ENCODE measurements at regions not wholly inside any gene's neighbourhood (a gene's known extent, or its start where the extent isn't known, plus 50 kb on each side); places are given as distances from the start of the nearest gene placed in this dataset.

GRCh38 chr21:19731251-19731650 lies 1267.0 kb upstream of the NCAM2 start:
- Mint-ChIP-seq H3K4me3 (ENCODE audit: unreplicated experiment) (no peak overlapping the region), H3K27ac (ENCODE audit: unreplicated experiment) (no peak overlapping the region), H3K9me3 (ENCODE audit: unreplicated experiment) (no peaks in the 10 kb centered on the region), H3K36me3 (ENCODE audit: low read depth, unreplicated experiment) (no peaks in the 10 kb centered on the region), H3K27me3 (ENCODE audit: low read depth, unreplicated experiment) (no peaks in the 10 kb centered on the region), H3K4me1 (ENCODE audit: low read depth, unreplicated experiment) (no peaks in the 10 kb centered on the region)
- Histone ChIP-seq H3K79me2 (ENCODE audit: insufficient read depth, low read length) (no peaks in the 10 kb centered on the region), H3K36me3 (ENCODE audit: insufficient read depth, low read length) (no peaks in the 10 kb centered on the region), H3K4me2 (ENCODE audit: low read length) (no peak overlapping the region), H3K27ac (ENCODE audit: low read depth, low read length) (no peak overlapping the region), H3K27me3 (ENCODE audit: insufficient read depth, low read length) (no peaks in the 10 kb centered on the region), H2AFZ (ENCODE audit: low read depth, low read length) (no peak overlapping the region), H3K9ac (ENCODE audit: low read length) (no peak overlapping the region), H3K4me1 (ENCODE audit: insufficient read depth, low read length) (no peaks in the 10 kb centered on the region), H4K20me1 (ENCODE audit: insufficient read depth, low read length) (no peaks in the 10 kb centered on the region), H3K9me3 (ENCODE audit: insufficient read depth, low read depth, low read length) (no peaks in the 10 kb centered on the region), H3K4me3 (ENCODE audit: insufficient read depth, low read depth, low read length) (no peak overlapping the region)
- TF ChIP-seq EZH2 (IDR thresholded peaks at IDR 0.05; ENCODE audit: insufficient read depth, low read length), result no peak
- TF ChIP-seq, protein P1, sequence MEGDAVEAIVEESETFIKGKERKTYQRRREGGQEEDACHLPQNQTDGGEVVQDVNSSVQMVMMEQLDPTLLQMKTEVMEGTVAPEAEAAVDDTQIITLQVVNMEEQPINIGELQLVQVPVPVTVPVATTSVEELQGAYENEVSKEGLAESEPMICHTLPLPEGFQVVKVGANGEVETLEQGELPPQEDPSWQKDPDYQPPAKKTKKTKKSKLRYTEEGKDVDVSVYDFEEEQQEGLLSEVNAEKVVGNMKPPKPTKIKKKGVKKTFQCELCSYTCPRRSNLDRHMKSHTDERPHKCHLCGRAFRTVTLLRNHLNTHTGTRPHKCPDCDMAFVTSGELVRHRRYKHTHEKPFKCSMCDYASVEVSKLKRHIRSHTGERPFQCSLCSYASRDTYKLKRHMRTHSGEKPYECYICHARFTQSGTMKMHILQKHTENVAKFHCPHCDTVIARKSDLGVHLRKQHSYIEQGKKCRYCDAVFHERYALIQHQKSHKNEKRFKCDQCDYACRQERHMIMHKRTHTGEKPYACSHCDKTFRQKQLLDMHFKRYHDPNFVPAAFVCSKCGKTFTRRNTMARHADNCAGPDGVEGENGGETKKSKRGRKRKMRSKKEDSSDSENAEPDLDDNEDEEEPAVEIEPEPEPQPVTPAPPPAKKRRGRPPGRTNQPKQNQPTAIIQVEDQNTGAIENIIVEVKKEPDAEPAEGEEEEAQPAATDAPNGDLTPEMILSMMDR (IDR thresholded peaks at IDR 0.05; ENCODE audit: insufficient read depth, low read depth, low read length), result no peak
- no peak for DNase-seq (ENCODE audit: low read depth)
- no peak for FAIRE-seq

DNA sequence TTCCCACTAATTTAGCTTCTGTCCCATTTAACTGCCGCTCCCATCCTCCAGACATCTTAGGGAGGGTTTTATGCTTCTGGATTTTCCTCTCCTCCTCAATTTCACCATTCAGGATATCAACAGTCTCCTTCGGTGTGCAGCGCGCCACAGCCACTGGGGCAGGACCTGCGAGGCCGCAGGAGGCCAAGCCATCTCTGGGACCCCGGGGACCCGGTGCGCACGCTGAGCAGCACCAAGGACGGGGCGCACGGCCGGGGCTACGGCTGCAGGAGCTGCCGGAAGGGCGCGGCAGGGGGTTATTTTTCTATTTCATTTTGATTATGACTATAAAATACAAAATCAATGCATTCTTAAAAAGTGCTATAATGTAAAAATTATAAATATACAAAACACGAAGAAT lies 1238.4 kb upstream of the NCAM2 start:
- Histone ChIP-seq H3K4me2 (ENCODE audit: low read length) (no peak overlapping the region), H3K27me3 (ENCODE audit: insufficient read depth, low read length) (no peaks in the 10 kb centered on the region), H2AFZ (ENCODE audit: low read depth, low read length) (no peak overlapping the region), H3K27ac (ENCODE audit: low read depth, low read length) (no peak overlapping the region), H3K9me3 (ENCODE audit: insufficient read depth, low read depth, low read length) (no peaks in the 10 kb centered on the region), H3K4me3 (ENCODE audit: insufficient read depth, low read depth, low read length) (no peak overlapping the region), H3K36me3 (ENCODE audit: insufficient read depth, low read length) (no peaks in the 10 kb centered on the region), H3K4me1 (ENCODE audit: insufficient read depth, low read length) (no peaks in the 10 kb centered on the region), H4K20me1 (ENCODE audit: insufficient read depth, low read length) (no peaks in the 10 kb centered on the region), H3K79me2 (ENCODE audit: insufficient read depth, low read length) (no peaks in the 10 kb centered on the region), H3K9ac (ENCODE audit: low read length) (no peak overlapping the region)
- DNase-seq (ENCODE audit: low read depth) (no peak), FAIRE-seq (no peak)
- H3K27ac Mint-ChIP-seq (ENCODE audit: unreplicated experiment), result no peak overlapping the region
- H3K36me3 Mint-ChIP-seq (ENCODE audit: low read depth, unreplicated experiment), result no peaks in the 10 kb centered on the region
- H3K4me1 Mint-ChIP-seq (ENCODE audit: low read depth, unreplicated experiment), result no peaks in the 10 kb centered on the region
- no peaks in the 10 kb centered on the region for H3K27me3 Mint-ChIP-seq (ENCODE audit: low read depth, unreplicated experiment)
- no peak for TF ChIP-seq EZH2 (IDR thresholded peaks at IDR 0.05; ENCODE audit: insufficient read depth, low read length)
- TF ChIP-seq, protein P1 (IDR thresholded peaks at IDR 0.05; ENCODE audit: insufficient read depth, low read depth, low read length), result no peak
- no peak overlapping the region for H3K4me3 Mint-ChIP-seq (ENCODE audit: unreplicated experiment)
- H3K9me3 Mint-ChIP-seq (ENCODE audit: unreplicated experiment), result no peaks in the 10 kb centered on the region

- Histone ChIP-seq H3K9me3 (ENCODE audit: insufficient read depth, low read depth, low read length) (peaks cover 3% of the 10 kb centered on the region), H3K9ac (ENCODE audit: low read length) (no peak overlapping the region), H3K27me3 (ENCODE audit: insufficient read depth, low read length) (no peaks in the 10 kb centered on the region), H3K79me2 (ENCODE audit: insufficient read depth, low read length) (no peaks in the 10 kb centered on the region), H3K4me3 (ENCODE audit: insufficient read depth, low read depth, low read length) (no peak overlapping the region), H3K4me1 (ENCODE audit: insufficient read depth, low read length) (no peaks in the 10 kb centered on the region), H3K27ac (ENCODE audit: low read depth, low read length) (no peak overlapping the region), H4K20me1 (ENCODE audit: insufficient read depth, low read length) (no peaks in the 10 kb centered on the region), H2AFZ (ENCODE audit: low read depth, low read length) (no peak overlapping the region), H3K36me3 (ENCODE audit: insufficient read depth, low read length) (no peaks in the 10 kb centered on the region), H3K4me2 (ENCODE audit: low read length) (no peak overlapping the region)
- Mint-ChIP-seq H3K27ac (ENCODE audit: unreplicated experiment) (no peak overlapping the region), H3K4me3 (ENCODE audit: unreplicated experiment) (no peak overlapping the region), H3K36me3 (ENCODE audit: low read depth, unreplicated experiment) (no peaks in the 10 kb centered on the region), H3K27me3 (ENCODE audit: low read depth, unreplicated experiment) (no peaks in the 10 kb centered on the region), H3K4me1 (ENCODE audit: low read depth, unreplicated experiment) (no peaks in the 10 kb centered on the region), H3K9me3 (ENCODE audit: unreplicated experiment) (no peaks in the 10 kb centered on the region)
- DNase-seq (ENCODE audit: low read depth) (no peak), FAIRE-seq (no peak)
- TF ChIP-seq, protein P1 (IDR thresholded peaks at IDR 0.05; ENCODE audit: insufficient read depth, low read depth, low read length), result no peak
- TF ChIP-seq EZH2 (IDR thresholded peaks at IDR 0.05; ENCODE audit: insufficient read depth, low read length), result no peak
These were observed 1230.7 kb upstream of the NCAM2 start for GRCh38 chr21:19767546-19767945.

Measured in astrocyte (in vitro differentiated cells and primary cell).